Activated naive CD4-positive, alpha-beta T cell treated with anti-CD3 and anti-CD28 coated beads for 36 hours (primary cell): ENCODE measurements at regions not wholly inside any gene's neighbourhood (a gene's known extent, or its start where the extent isn't known, plus 50 kb on each side); places are given as distances from the start of the nearest gene placed in this dataset.

ENCODE experiments used
- CTCF ChIA-PET: fragments of 350-600 bp; sonication (Branson Sonifier 250); formaldehyde crosslinking; loops from one replicate; lab custom pipeline; 2021; ENCODE audit warnings: antibody characterized with exemption; lab: Charles Lee
- DNase-seq: peaks from one replicate; pipeline ENCODE4 v3.0.0-alpha.2; 2020
- H3K27ac Mint-ChIP-seq: one replicate; pipeline ENCODE4 v1.8.0; 2021; ENCODE audit warnings: mild to moderate bottlenecking, mixed read lengths
- H3K27me3 Mint-ChIP-seq: one replicate; pipeline ENCODE4 v1.8.0; 2021; ENCODE audit warnings: low read depth, mixed read lengths
- H3K36me3 Mint-ChIP-seq: one replicate; pipeline ENCODE4 v1.8.0; 2021; ENCODE audit warnings: low read depth, mixed read lengths
- H3K4me1 Mint-ChIP-seq: one replicate; pipeline ENCODE4 v1.8.0; 2021; ENCODE audit warnings: low read depth, mixed read lengths
- H3K4me3 Mint-ChIP-seq: one replicate; pipeline ENCODE4 v1.8.0; 2021; ENCODE audit warnings: mild to moderate bottlenecking, moderate library complexity, mixed read lengths
- H3K9me3 Mint-ChIP-seq: one replicate; pipeline ENCODE4 v1.8.0; 2021; ENCODE audit warnings: mixed read lengths
- intact Hi-C: fragments of 100-400 bp; cut with micrococcal nuclease; formaldehyde crosslinking; loops from one replicate; pipeline ENCODE4 v1.15.1; 2023

DNA sequence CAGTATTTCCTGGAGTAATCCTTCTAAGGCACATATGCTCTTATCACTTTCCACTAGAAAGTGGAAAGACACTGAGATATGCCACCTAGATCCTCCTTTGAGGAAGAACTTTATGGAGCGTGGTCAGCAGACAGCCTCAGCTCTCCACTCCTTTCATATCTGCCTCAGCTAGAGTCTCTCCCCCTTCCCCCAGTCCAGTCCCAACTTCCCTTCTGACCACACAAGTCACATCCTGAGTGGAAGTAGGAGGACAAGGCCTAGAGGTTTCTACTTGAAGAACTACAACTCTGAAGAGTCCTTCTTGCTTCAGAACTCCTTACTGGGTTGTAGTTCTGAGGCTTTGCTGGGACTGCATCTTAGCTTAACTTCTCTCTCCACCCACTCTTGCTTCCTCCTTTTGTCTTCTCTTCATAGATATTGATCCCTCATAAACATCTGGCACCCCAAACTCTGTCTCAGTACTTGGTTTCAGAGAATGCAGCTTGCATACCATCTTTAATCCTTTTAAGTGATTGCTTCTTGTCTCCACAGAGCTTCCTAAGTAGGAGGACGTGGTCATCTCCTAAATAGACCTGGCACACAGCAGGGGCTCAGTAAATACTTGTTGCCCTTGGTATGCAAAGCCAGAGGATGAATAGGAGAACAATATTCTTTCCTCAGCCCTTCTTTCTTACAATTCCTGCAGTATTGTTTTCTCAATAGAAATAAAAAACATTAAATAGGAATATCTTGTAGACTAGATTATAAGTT, 109.6 kb downstream of the OXSM start:
- no peak for DNase-seq
- peaks cover 13% of the 10 kb centered on the region for H3K4me1 Mint-ChIP-seq
- CTCF ChIA-PET, result interaction anchor here (0.8 kb wide), 1 partner anchor 44 kb away, joined by 4 read pairs; no protein-coding TSS in a partner anchor
- no peaks in the 10 kb centered on the region for H3K36me3 Mint-ChIP-seq
- intact Hi-C loops, result loop anchor here (10.0 kb wide), 1 partner anchor 815 kb away; no protein-coding TSS in a partner anchor
- H3K27ac Mint-ChIP-seq, result no peak overlapping the region
- H3K4me3 Mint-ChIP-seq, result no peak overlapping the region
- H3K9me3 Mint-ChIP-seq, result no peaks in the 10 kb centered on the region
- no peaks in the 10 kb centered on the region for H3K27me3 Mint-ChIP-seq

DNA sequence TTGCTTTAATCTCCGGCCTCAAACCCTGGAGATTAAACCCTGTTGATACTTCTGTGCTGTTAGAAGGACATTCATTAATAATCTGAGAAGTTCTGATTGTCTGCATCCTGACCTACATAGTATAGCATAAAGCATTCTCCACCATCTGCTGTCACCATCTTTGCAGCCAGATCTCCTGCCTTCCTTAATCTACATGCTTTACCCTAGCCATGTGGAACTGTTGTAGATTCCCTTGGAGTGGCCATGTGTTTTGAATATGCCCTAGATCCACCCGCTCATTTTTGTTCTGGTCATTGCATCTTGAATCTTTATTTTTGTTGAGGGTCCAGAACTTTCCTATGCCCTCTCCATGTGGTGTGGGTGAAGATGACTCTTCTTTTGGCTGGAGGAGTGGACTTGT, 110.3 kb downstream of the OXSM start:
- Mint-ChIP-seq H3K27ac (no peak overlapping the region), H3K36me3 (no peaks in the 10 kb centered on the region), H3K4me3 (no peak overlapping the region), H3K27me3 (no peaks in the 10 kb centered on the region), H3K9me3 (no peaks in the 10 kb centered on the region), H3K4me1 (peaks cover 13% of the 10 kb centered on the region)
- CTCF ChIA-PET, result no interaction called here
- intact Hi-C loops, result loop anchor here (10.0 kb wide), 1 partner anchor 815 kb away; no protein-coding TSS in a partner anchor
- no peak for DNase-seq

DNA sequence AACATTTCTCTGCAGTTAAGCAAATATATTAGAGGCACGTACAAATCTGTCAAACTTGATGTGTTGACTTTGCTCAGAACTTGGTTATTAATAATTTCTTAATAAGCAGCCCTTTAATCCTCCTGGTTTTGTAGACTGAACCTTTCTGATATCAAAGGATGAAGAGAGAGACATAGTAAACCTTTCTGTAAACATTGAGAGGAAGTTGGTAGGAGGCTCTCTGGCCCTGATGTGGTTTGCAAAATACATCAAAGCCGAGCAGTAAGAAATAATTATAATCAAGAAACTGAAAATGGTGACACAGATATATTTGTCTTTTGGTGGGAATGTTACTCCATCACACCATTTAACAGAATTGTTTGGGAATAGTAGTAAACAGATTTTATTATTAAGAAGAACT, 111.9 kb downstream of the OXSM start:
- intact Hi-C loops, result loop anchor here (10.0 kb wide), 1 partner anchor 813 kb away; no protein-coding TSS in a partner anchor
- Mint-ChIP-seq H3K4me3 (no peak overlapping the region), H3K9me3 (no peaks in the 10 kb centered on the region), H3K4me1 (peaks cover 13% of the 10 kb centered on the region), H3K27me3 (no peaks in the 10 kb centered on the region), H3K36me3 (no peaks in the 10 kb centered on the region), H3K27ac (no peak overlapping the region)
- CTCF ChIA-PET, result no interaction called here
- no peak for DNase-seq

DNA sequence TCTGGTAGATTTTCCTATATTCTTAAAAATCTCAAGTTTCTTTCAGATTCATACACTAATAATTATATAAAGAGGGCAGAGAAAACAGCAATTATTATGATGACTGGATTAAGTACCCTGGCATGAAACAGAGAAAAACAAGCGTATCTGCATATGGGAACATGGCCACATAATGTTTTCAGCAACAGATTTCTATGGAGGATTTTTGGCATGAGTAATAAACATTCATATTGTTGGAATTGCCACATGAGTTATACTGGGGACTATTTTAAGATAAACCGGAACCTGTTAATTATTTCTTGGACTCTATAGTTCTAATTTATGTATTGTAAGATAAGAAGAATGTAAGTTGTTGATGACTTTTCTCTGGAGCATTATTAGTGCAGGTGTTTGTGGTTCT, 112.7 kb downstream of the OXSM start:
- Mint-ChIP-seq H3K36me3 (no peaks in the 10 kb centered on the region), H3K4me1 (peaks cover 13% of the 10 kb centered on the region), H3K4me3 (no peak overlapping the region), H3K27me3 (no peaks in the 10 kb centered on the region), H3K9me3 (no peaks in the 10 kb centered on the region), H3K27ac (no peak overlapping the region)
- DNase-seq, result no peak
- intact Hi-C loops, result loop anchor here (10.0 kb wide), 1 partner anchor 812 kb away; no protein-coding TSS in a partner anchor
- CTCF ChIA-PET, result no interaction called here

DNA sequence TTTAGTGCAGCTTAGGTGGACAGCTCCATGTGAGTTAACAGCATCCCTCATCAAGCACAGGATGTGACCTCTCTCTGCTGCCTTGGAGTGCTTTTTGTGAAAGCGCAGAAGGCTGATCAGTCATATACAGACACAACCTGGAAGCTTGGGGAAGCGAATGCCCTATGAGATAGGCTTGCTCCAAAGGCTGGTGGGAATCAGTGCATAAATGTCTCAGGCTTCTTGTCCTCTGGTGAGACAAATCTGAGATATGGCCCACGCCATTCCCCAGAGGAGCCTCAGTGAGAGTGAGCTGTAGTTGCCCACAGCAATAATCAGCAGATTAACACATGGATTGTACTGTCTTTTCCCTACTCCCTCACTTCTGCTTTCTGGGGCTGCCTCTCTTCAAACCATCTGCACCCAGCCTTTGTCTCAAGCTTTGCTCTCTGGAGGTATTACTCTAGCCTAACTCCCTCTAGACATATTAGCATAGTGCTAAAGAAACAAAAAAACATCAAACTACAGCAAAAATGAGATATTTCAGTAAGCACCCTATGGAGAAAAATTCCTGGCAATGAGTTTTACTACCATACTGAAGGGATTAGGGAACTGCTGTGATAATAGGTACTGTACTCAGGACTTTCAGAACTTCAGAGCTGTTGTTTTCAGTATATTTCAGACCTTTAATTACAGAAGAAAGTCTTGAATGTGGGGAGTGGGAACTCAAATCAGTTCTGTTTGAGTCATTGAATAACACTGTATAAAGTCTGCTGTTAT, 113.7 kb downstream of the OXSM start:
- Mint-ChIP-seq H3K27me3 (no peaks in the 10 kb centered on the region), H3K4me1 (peaks cover 13% of the 10 kb centered on the region), H3K36me3 (no peaks in the 10 kb centered on the region), H3K9me3 (no peaks in the 10 kb centered on the region), H3K4me3 (no peak overlapping the region), H3K27ac (no peak overlapping the region)
- CTCF ChIA-PET, result interaction anchor here (0.6 kb wide), 1 partner anchor 569 kb away, joined by 3 read pairs; no protein-coding TSS in a partner anchor
- no peak for DNase-seq
- intact Hi-C loops, result loop anchor here (10.0 kb wide), 1 partner anchor 811 kb away; no protein-coding TSS in a partner anchor

DNA sequence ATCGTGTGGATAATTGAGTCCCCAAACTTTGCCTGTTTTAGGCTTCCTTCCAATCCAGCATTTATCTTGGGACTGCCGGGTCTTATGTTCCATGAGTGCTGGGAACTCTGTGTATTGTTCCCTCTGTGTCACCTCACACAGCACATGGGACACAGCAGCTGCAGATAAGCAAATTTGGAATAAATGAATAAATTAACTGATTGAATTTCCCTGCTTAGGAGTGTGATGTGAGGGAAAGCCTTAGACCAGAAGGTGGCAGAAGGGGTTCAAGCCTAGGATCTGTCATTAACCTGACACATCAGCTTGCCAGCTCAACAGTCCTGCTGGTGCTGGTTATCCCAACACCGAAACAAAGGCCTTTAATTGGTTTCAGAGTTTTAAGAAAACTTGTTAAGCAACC, 114.3 kb downstream of the OXSM start:
- Mint-ChIP-seq H3K9me3 (no peaks in the 10 kb centered on the region), H3K27me3 (no peaks in the 10 kb centered on the region), H3K4me3 (no peak overlapping the region), H3K4me1 (peaks cover 13% of the 10 kb centered on the region), H3K36me3 (no peaks in the 10 kb centered on the region), H3K27ac (no peak overlapping the region)
- no peak for DNase-seq
- CTCF ChIA-PET, result interaction anchor here (0.6 kb wide), 1 partner anchor 568 kb away, joined by 3 read pairs; no protein-coding TSS in a partner anchor
- intact Hi-C loops, result loop anchor here (10.0 kb wide), 1 partner anchor 811 kb away; no protein-coding TSS in a partner anchor

DNA sequence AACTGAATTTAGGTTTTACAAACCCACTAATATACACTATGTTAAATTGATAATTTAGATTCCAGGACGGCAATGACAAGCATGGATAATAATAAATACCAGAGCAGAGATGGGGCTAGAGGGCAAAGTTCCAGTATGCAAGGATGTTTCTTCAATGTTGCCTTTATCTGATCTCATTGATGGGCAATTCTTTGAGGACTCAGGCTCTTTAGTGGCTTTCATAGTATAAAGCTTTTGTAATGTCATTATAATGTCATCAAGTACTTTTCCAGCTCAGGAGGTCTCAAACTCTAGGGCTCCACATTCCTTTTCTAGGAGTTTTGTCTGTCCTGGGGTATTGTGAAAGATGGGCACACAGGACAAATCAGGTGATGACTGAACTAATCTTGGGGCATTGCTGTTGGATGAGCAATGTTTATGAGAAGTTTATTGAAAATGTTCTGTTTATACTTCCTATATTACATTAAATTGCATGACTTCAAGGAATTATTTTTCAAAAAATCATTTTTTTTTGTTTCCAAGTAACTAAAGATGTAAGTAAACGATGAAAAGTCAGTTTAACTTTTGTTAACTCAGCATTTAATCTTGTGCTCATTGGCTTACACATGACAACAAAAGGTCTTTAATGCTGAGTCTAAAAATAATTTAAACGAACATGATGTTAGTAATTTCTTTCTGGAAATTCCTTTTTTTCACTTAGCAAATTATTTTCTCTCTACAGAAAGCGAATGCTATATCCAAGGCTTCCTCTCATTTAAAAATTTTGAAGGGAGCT, 116.4 kb downstream of the OXSM start:
- CTCF ChIA-PET, result interaction anchor here (0.5 to 0.7 kb wide), 2 partner anchors 17 to 607 kb away, joined by 3 to 4 read pairs; no protein-coding TSS in a partner anchor
- no peak for DNase-seq
- intact Hi-C loops, result loop anchor here (10.0 kb wide), 1 partner anchor 808 kb away; no protein-coding TSS in a partner anchor
- Mint-ChIP-seq H3K27ac (no peak overlapping the region), H3K4me3 (no peak overlapping the region), H3K27me3 (no peaks in the 10 kb centered on the region), H3K36me3 (no peaks in the 10 kb centered on the region), H3K4me1 (peaks cover 13% of the 10 kb centered on the region), H3K9me3 (no peaks in the 10 kb centered on the region)

DNA sequence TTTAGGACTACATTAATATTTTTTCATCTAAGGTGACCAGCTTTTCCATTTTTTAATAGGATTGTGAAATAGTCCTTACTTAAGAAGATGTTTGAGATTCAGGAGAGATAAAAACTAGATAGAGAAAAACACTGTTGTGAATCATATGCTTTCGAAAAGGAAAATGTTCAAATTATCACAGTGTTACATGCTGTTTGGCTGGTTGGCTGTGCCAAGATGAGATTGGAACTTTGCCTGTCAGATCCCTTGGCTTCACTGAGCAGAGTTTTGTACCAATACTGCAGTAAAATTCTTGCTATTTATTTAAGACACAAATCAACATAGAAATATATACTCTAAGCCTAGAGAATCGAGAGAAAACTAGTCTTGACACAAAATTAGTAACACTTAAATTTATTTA, 117.2 kb downstream of the OXSM start:
- Mint-ChIP-seq H3K4me3 (no peak overlapping the region), H3K36me3 (no peaks in the 10 kb centered on the region), H3K27ac (no peak overlapping the region), H3K4me1 (peaks cover 8% of the 10 kb centered on the region), H3K27me3 (no peaks in the 10 kb centered on the region), H3K9me3 (no peaks in the 10 kb centered on the region)
- DNase-seq, result no peak
- CTCF ChIA-PET, result interaction anchor here (0.5 kb wide), 1 partner anchor 606 kb away, joined by 4 read pairs; no protein-coding TSS in a partner anchor
- intact Hi-C loops, result loop anchor here (10.0 kb wide), 1 partner anchor 808 kb away; no protein-coding TSS in a partner anchor

DNA sequence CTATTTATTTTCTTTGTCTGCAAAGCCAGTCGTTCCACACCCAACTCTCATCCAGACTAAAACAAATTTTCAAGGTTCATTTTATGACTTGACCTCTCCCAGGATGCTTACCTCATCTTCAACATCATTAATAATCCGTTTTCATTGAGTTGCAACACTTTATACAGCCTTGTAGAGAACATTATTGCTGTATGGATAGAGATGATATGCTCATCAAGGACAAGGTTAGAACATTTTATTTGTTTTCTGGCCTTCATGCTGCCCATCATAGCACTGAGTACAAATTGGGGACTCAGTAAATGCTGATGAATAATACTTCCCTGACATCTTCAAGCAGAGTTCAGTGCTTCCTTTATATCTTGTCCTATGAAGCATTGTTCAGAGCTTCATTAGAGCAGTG, 120.2 kb downstream of the OXSM start:
- no peaks in the 10 kb centered on the region for H3K36me3 Mint-ChIP-seq
- no peaks in the 10 kb centered on the region for H3K27me3 Mint-ChIP-seq
- DNase-seq, result no peak
- CTCF ChIA-PET, result interaction anchor here (0.7 to 3.4 kb wide), 3 partner anchors 11 to 698 kb away, joined by 4 to 13 read pairs (median 7); no protein-coding TSS in a partner anchor
- intact Hi-C loops, result loop anchor here (2.0 kb wide), 1 partner anchor 315 kb away; no protein-coding TSS in a partner anchor
- H3K9me3 Mint-ChIP-seq, result no peaks in the 10 kb centered on the region
- no peak overlapping the region for H3K4me3 Mint-ChIP-seq
- H3K4me1 Mint-ChIP-seq, result no peaks in the 10 kb centered on the region
- H3K27ac Mint-ChIP-seq, result no peak overlapping the region

DNA sequence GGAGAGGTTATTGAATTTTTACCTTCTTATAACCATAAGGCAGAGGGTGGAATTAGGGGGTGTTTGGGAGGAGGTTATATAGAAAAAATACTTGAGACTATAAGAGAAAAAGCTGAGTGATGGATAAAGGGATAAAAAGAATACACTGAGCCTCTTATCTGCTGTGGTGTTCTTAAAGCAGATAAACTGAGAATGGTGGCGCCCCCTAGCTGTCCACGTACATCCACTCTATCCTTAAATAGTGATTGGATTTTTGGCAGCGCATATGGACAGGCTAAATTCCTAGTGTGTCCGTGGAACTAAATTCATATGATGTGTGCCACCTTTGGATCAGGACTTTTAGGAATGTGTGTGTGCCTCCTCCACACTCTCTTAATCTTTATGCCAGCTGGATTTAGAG, 121.1 kb downstream of the OXSM start:
- intact Hi-C loops, result loop anchor here (1.0 to 2.0 kb wide), 2 partner anchors 263 to 316 kb away; no protein-coding TSS in a partner anchor

DNA sequence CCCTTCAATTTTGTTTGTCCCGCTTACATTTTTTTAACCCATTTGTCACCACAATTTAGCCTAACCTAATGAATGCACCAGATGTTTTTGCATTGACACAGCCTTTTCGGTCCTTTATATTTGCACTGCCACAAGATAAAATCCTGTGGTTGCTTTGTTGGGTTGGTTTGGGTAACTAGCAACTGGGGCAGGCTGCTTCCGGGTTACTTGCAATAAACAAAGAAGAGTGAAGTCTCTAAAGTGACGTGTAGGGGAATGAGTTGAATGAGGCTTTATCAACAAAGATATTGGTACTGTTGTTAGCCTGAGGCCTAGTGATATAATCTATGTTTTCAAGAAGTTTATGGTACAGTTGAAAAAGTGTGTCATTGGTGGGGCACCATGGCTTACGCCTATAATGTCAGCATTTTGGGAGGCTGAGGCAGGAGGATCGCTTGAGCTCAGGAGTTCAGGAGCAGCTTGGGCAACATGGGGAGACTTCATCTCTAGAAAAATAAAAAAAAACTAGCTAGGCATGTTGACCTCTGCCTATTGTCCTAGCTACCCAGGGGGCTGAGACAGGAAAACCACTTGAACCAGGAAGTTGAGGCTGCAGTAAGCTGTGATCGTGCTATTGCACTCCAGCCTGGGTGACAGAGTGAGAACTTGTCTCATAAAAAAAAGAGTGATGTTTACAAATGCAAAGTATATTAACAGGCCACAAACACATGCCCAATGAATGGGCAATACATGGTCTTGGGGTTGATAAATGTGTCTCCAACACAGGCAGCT, 121.8 kb downstream of the OXSM start:
- no peak overlapping the region for H3K27ac Mint-ChIP-seq

More for the DNA sequence above, 121.1 kb downstream of the OXSM start:
- peak; percentile 76 for DNase-seq
- H3K36me3 Mint-ChIP-seq, result no peaks in the 10 kb centered on the region
- H3K9me3 Mint-ChIP-seq, result no peaks in the 10 kb centered on the region
- no peaks in the 10 kb centered on the region for H3K27me3 Mint-ChIP-seq
- no peaks in the 10 kb centered on the region for H3K4me1 Mint-ChIP-seq
- H3K27ac Mint-ChIP-seq, result no peak overlapping the region
- no peak overlapping the region for H3K4me3 Mint-ChIP-seq
- CTCF ChIA-PET, result interaction anchor here (0.7 to 3.4 kb wide), 4 partner anchors 10 to 697 kb away, joined by 4 to 13 read pairs (median 6); no protein-coding TSS in a partner anchor

More for the DNA sequence above, 121.8 kb downstream of the OXSM start:
- Mint-ChIP-seq H3K4me1 (no peaks in the 10 kb centered on the region), H3K27me3 (no peaks in the 10 kb centered on the region), H3K9me3 (no peaks in the 10 kb centered on the region), H3K36me3 (no peaks in the 10 kb centered on the region), H3K4me3 (no peak overlapping the region)
- intact Hi-C loops, result loop anchor here (1.0 to 2.0 kb wide), 2 partner anchors 263 to 317 kb away; no protein-coding TSS in a partner anchor
- CTCF ChIA-PET, result interaction anchor here (0.6 to 3.4 kb wide), 7 partner anchors 9 to 397 kb away, joined by 3 to 13 read pairs (median 4); no protein-coding TSS in a partner anchor
- DNase-seq, result no peak
